IMR-90 (cell line): ENCODE measurements at regions not wholly inside any gene's neighbourhood (a gene's known extent, or its start where the extent isn't known, plus 50 kb on each side); places are given as distances from the start of the nearest gene placed in this dataset.
"Not testable (repeated sequence)": the region's sequence is repeated elsewhere in the genome, so short reads cannot be mapped to it uniquely, and the experiment has no call there.

Experiments used
- ATAC-seq: fragments of 200-7000 bp; cut with Tn5 transposase; 2 replicates; pipeline ENCODE4 v1.9.1; 2020; ENCODE audit warnings: low read depth, mild to moderate bottlenecking, moderate library complexity
- BruUV-seq: library from RNA; stranded (reverse); fragments of 400-500 nt; replicated peaks from 2 replicates; lab custom pipeline; 2021; lab: Mats Ljungman, UMichigan
- CTCF ChIA-PET: fragments of 300-600 bp; formaldehyde crosslinking; extraction: SDS; loops from one replicate; lab custom pipeline; 2021; ENCODE audit warnings: antibody characterized with exemption; lab: Yijun Ruan, JAX
- POLR2A ChIA-PET: fragments of 300-600 bp; sonication (Branson Sonifier 250); formaldehyde crosslinking; loops from one replicate; lab custom pipeline; 2022; ENCODE audit warnings: antibody characterized with exemption; ENCODE audit not compliant: unreplicated experiment; lab: Charles Lee
- DNase-seq: peaks from one replicate; pipeline ENCODE4 v3.0.0; 2013
- H2AFZ ChIP-seq: replicated peaks from 2 replicates; pipeline ENCODE3; 2013; ENCODE audit warnings: low read length, mild to moderate bottlenecking; ENCODE audit not compliant: poor library complexity
- H2AK5ac ChIP-seq: 2 replicates; pipeline ENCODE4 v1.6.1; 2013; ENCODE audit warnings: low read depth, low read length, inconsistent platforms
- H2AK9ac ChIP-seq: replicated peaks from 2 replicates; pipeline ENCODE3; 2013; ENCODE audit warnings: mild to moderate bottlenecking, low read depth, low read length, moderate library complexity; ENCODE audit not compliant: poor library complexity
- H2BK120ac ChIP-seq: 2 replicates; pipeline ENCODE4 v1.6.1; 2013; ENCODE audit warnings: low read depth, low read length, inconsistent platforms
- H2BK15ac ChIP-seq: 3 replicates; pipeline ENCODE4 v1.6.1; 2013; ENCODE audit warnings: low read depth, low read length, inconsistent platforms
- H2BK20ac ChIP-seq: 2 replicates; pipeline ENCODE4 v1.6.1; 2013; ENCODE audit warnings: low read depth, mild to moderate bottlenecking, inconsistent platforms, low read length, moderate library complexity
- H2BK5ac ChIP-seq: 2 replicates; pipeline ENCODE4 v1.6.1; 2013; ENCODE audit warnings: mild to moderate bottlenecking, low read depth, low read length, inconsistent platforms; ENCODE audit not compliant: poor library complexity, severe bottlenecking
- H3K14ac ChIP-seq: replicated peaks from 2 replicates; pipeline ENCODE4 v1.6.1; 2013; ENCODE audit warnings: low read depth, low read length, inconsistent platforms
- H3K18ac ChIP-seq: 2 replicates; pipeline ENCODE4 v1.6.1; 2013; ENCODE audit warnings: low read depth, low read length, control low read depth
- H3K23ac ChIP-seq: 2 replicates; pipeline ENCODE4 v1.6.1; 2013; ENCODE audit warnings: low read depth, low read length, inconsistent platforms
- H3K27ac ChIP-seq: 2 replicates; pipeline ENCODE4 v1.5.1; 2013; ENCODE audit warnings: mild to moderate bottlenecking, control low read depth, low read length; ENCODE audit not compliant: insufficient read depth
- H3K27me3 ChIP-seq: 2 replicates; pipeline ENCODE4 v1.6.1; 2013; ENCODE audit warnings: low read length; ENCODE audit not compliant: control insufficient read depth, insufficient read depth
- H3K36me3 ChIP-seq: 2 replicates; pipeline ENCODE4 v1.6.1; 2013; ENCODE audit warnings: low read length, mixed read lengths; ENCODE audit not compliant: control insufficient read depth, insufficient read depth
- H3K4ac ChIP-seq: 2 replicates; pipeline ENCODE4 v1.6.1; 2013; ENCODE audit warnings: low read depth, low read length, inconsistent platforms
- H3K4me1 ChIP-seq: 2 replicates; pipeline ENCODE4 v1.6.1; 2013; ENCODE audit warnings: low read length, mixed read lengths; ENCODE audit not compliant: control insufficient read depth, insufficient read depth
- H3K4me2 ChIP-seq: 2 replicates; pipeline ENCODE4 v1.6.1; 2013; ENCODE audit warnings: low read depth, mild to moderate bottlenecking, control low read depth, low read length, moderate library complexity
- H3K4me3 ChIP-seq: 2 replicates; pipeline ENCODE4 v1.5.1; 2013; ENCODE audit warnings: low read depth, mild to moderate bottlenecking, control low read depth, low read length, moderate library complexity; ENCODE audit not compliant: insufficient read depth
- H3K56ac ChIP-seq: 2 replicates; pipeline ENCODE4 v1.6.1; 2013; ENCODE audit warnings: low read length, inconsistent platforms; ENCODE audit not compliant: insufficient read depth; ENCODE audit errors: extremely low read depth
- H3K79me1 ChIP-seq, 2 experiments: 2 replicates each; pipeline ENCODE4 v1.6.1; 2013; ENCODE audit warnings: low read length in 2 of 2, inconsistent platforms in 1 of 2, low read depth in 1 of 2
- H3K9ac ChIP-seq: 2 replicates; pipeline ENCODE4 v1.6.1; 2013; ENCODE audit warnings: low read depth, low read length, control low read depth
- H3K9me1 ChIP-seq: 2 replicates; pipeline ENCODE4 v1.6.1; 2013; ENCODE audit warnings: low read length, inconsistent platforms; ENCODE audit not compliant: insufficient read depth
- H3K9me3 ChIP-seq: 2 replicates; pipeline ENCODE4 v1.6.1; 2013; ENCODE audit warnings: low read length; ENCODE audit not compliant: control insufficient read depth, insufficient read depth
- H4K20me1 ChIP-seq: 2 replicates; pipeline ENCODE4 v1.6.1; 2013; ENCODE audit warnings: low read length, inconsistent platforms; ENCODE audit not compliant: insufficient read depth
- H4K5ac ChIP-seq: 2 replicates; pipeline ENCODE4 v1.6.1; 2013; ENCODE audit warnings: mild to moderate bottlenecking, low read depth, low read length, control low read depth
- H4K8ac ChIP-seq, 2 experiments: 2 replicates each; pipeline ENCODE4 v1.6.1; 2013; ENCODE audit warnings: low read depth in 2 of 2, low read length in 2 of 2, control low read depth in 1 of 2, inconsistent platforms in 1 of 2
- H4K91ac ChIP-seq: 2 replicates; pipeline ENCODE4 v1.6.1; 2013; ENCODE audit warnings: low read depth, low read length, inconsistent platforms; ENCODE audit not compliant: insufficient read depth
- BHLHE40 ChIP-seq: fragments of 150-350 bp; IDR thresholded peaks from 2 replicates; pipeline ENCODE4 v1.6.1; 2016; ENCODE audit warnings: mild to moderate bottlenecking, low read depth, low read length
- MAFK ChIP-seq: IDR thresholded peaks from 2 replicates; pipeline ENCODE4 v1.6.1; 2012; ENCODE audit warnings: low read depth, low read length, improper control_type of control experiment
- MAZ ChIP-seq: IDR thresholded peaks from 2 replicates; pipeline ENCODE4 v1.6.1; 2012; ENCODE audit warnings: low read depth, mild to moderate bottlenecking, low read length, improper control_type of control experiment, moderate library complexity, borderline replicate concordance
- NFE2L2 ChIP-seq: fragments of 150-350 bp; IDR thresholded peaks from 2 replicates; pipeline ENCODE4 v1.6.1; 2016; ENCODE audit warnings: low read depth, mild to moderate bottlenecking, low read length
- RAD21 ChIP-seq: IDR thresholded peaks from 2 replicates; pipeline ENCODE4 v1.6.1; 2012; ENCODE audit warnings: low read length, improper control_type of control experiment
- WGBS, 2 experiments: methylation state at CpG; one replicate each; pipeline versions ENCODE4 v1.1.5 to v1.1.7; 2013; ENCODE audit warnings: missing lambda C conversion rate in 2 of 2; ENCODE audit not compliant: insufficient read length in 1 of 2; ENCODE audit errors: extremely low coverage in 2 of 2; 5-methylcytosine and 5-hydroxymethylcytosine counted together
- dilution Hi-C: fragments of 300-500 bp; cut with HindIII; formaldehyde crosslinking; loops from one replicate; pipeline ENCODE4 v1.14.3; 2018; ENCODE audit warnings: low sequenced_read_pairs; ENCODE audit not compliant: unreplicated experiment
- in situ Hi-C: fragments of 300-500 bp; cut with MboI; formaldehyde crosslinking; loops from 3 replicates; pipeline ENCODE4 v1.14.3; 2019; ENCODE audit warnings: low sequenced_read_pairs, inconsistent platforms, mixed read lengths
- intact Hi-C: fragments of 100-400 bp; cut with micrococcal nuclease; formaldehyde crosslinking; loops from 2 replicates; pipeline ENCODE4 v1.10.0; 2022
- TF ChIP-seq, protein P1 (sequence below): conservative IDR thresholded peaks from 2 replicates; pipeline ENCODE4 v1.5.1; 2012; ENCODE audit warnings: mild to moderate bottlenecking, low read depth, low read length, improper control_type of control experiment

- BruUV-seq = no TSS peak
- Histone ChIP-seq H3K23ac (no peak overlapping the region), H2BK15ac (no peak overlapping the region), H3K9me1 (no peaks in the 10 kb centered on the region), H3K18ac (no peak overlapping the region), H2BK120ac (no peak overlapping the region), H3K56ac (no peak overlapping the region), H4K8ac (no peak overlapping the region), H2AFZ (no peak overlapping the region), H2AK9ac (no peak overlapping the region), H3K14ac (no peak overlapping the region), H3K4me1 (no peaks in the 10 kb centered on the region), H2AK5ac (no peak overlapping the region), H4K20me1 (no peaks in the 10 kb centered on the region), H3K36me3 (no peaks in the 10 kb centered on the region), H2BK20ac (no peak overlapping the region), H3K27ac (no peak overlapping the region), H3K4me3 (no peak overlapping the region), H3K4ac (no peak overlapping the region), H3K27me3 (no peaks in the 10 kb centered on the region), H3K79me1 (no peaks in the 10 kb centered on the region), H3K9ac (no peak overlapping the region), H4K5ac (no peak overlapping the region), H3K4me2 (no peak overlapping the region), H4K91ac (no peak overlapping the region), H3K9me3 (peaks cover 50% of the 10 kb centered on the region), H2BK5ac (no peak overlapping the region)
- intact Hi-C loops (no loop called here), in situ Hi-C loops (no loop called here), dilution Hi-C loops (no loop called here)
- ATAC-seq = no peak
- ChIA-PET POLR2A (no interaction called here), CTCF (no interaction called here)
- 50% methylated on average over 6 of the region's 24 CpGs; no CpG with 5 or more reads in 1 of the 2 experiments for WGBS, 2 experiments
- DNase-seq = no peak
- no peak for TF ChIP-seq MAZ
- TF ChIP-seq MAFK = no peak
- TF ChIP-seq, protein P1, sequence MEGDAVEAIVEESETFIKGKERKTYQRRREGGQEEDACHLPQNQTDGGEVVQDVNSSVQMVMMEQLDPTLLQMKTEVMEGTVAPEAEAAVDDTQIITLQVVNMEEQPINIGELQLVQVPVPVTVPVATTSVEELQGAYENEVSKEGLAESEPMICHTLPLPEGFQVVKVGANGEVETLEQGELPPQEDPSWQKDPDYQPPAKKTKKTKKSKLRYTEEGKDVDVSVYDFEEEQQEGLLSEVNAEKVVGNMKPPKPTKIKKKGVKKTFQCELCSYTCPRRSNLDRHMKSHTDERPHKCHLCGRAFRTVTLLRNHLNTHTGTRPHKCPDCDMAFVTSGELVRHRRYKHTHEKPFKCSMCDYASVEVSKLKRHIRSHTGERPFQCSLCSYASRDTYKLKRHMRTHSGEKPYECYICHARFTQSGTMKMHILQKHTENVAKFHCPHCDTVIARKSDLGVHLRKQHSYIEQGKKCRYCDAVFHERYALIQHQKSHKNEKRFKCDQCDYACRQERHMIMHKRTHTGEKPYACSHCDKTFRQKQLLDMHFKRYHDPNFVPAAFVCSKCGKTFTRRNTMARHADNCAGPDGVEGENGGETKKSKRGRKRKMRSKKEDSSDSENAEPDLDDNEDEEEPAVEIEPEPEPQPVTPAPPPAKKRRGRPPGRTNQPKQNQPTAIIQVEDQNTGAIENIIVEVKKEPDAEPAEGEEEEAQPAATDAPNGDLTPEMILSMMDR = no peak
- no peak for TF ChIP-seq NFE2L2
- TF ChIP-seq BHLHE40 = no peak
- no peak for TF ChIP-seq RAD21
Measured at GRCh38 chr14:105941226-105942166, 415.1 kb downstream of the TMEM121 start.

GRCh38 chr14:105942725-105943124, 416.3 kb downstream of the TMEM121 start:
- 60% methylated on average over 2 of the region's 22 CpGs; no CpG with 5 or more reads in 1 of the 2 experiments for WGBS, 2 experiments
- H2AK9ac ChIP-seq, intact Hi-C loops, CTCF ChIA-PET, H4K5ac ChIP-seq, H3K9ac ChIP-seq, BruUV-seq, DNase-seq, H4K8ac ChIP-seq, H3K18ac ChIP-seq, H3K23ac ChIP-seq, H2BK120ac ChIP-seq, H3K4me2 ChIP-seq, H2AK5ac ChIP-seq, H3K27me3 ChIP-seq, H3K9me1 ChIP-seq, H4K20me1 ChIP-seq, H2BK20ac ChIP-seq, H3K4me1 ChIP-seq, H2AFZ ChIP-seq, H2BK15ac ChIP-seq, H4K91ac ChIP-seq, H3K79me1 ChIP-seq, H3K56ac ChIP-seq, H3K14ac ChIP-seq, in situ Hi-C loops, H3K36me3 ChIP-seq, H3K4ac ChIP-seq, H3K4me3 ChIP-seq, H2BK5ac ChIP-seq, POLR2A ChIA-PET, dilution Hi-C loops, H3K27ac ChIP-seq, ATAC-seq: not testable (repeated sequence)
- peaks cover 47% of the 10 kb centered on the region for H3K9me3 ChIP-seq
